AG04450 (cell line): ENCODE measurements at regions not wholly inside any gene's neighbourhood (a gene's known extent, or its start where the extent isn't known, plus 50 kb on each side); places are given as distances from the start of the nearest gene placed in this dataset.

Source experiments
- CTCF ChIA-PET: fragments of 300-600, 350-600 bp; formaldehyde crosslinking; extraction: SDS; loops from one replicate; lab custom pipeline; 2022; ENCODE audit warnings: antibody characterized with exemption, inconsistent platforms; lab: Charles Lee
- POLR2A ChIA-PET: fragments of 350-600 bp; formaldehyde crosslinking; extraction: SDS; loops from one replicate; lab custom pipeline; 2021; ENCODE audit warnings: antibody characterized with exemption, inconsistent platforms; lab: Yijun Ruan, JAX
- DNase-seq: peaks from one replicate; pipeline ENCODE4 v3.0.0-alpha.2; 2011; ENCODE audit warnings: low read depth, low spot score
- H3K27ac ChIP-seq: one replicate; pipeline ENCODE4 v1.5.1; 2012; ENCODE audit warnings: low read depth, low read length, control low read depth
- H3K27me3 ChIP-seq: one replicate; pipeline ENCODE4 v1.6.0; 2012; ENCODE audit warnings: low read length; ENCODE audit not compliant: control insufficient read depth, insufficient read depth
- H3K4me3 ChIP-seq: 2 replicates; pipeline ENCODE4 v1.5.1; 2011; ENCODE audit warnings: mild to moderate bottlenecking, low read depth, low read length, control low read depth
- H3K9me3 ChIP-seq: 2 replicates; pipeline ENCODE4 v1.5.1; 2012; ENCODE audit warnings: low read length; ENCODE audit not compliant: control insufficient read depth, insufficient read depth
- TF ChIP-seq, protein P1 (sequence below): IDR thresholded peaks from 2 replicates; pipeline ENCODE4 v1.5.1; 2011; ENCODE audit warnings: low read depth, low read length, control low read depth, inconsistent platforms

DNA sequence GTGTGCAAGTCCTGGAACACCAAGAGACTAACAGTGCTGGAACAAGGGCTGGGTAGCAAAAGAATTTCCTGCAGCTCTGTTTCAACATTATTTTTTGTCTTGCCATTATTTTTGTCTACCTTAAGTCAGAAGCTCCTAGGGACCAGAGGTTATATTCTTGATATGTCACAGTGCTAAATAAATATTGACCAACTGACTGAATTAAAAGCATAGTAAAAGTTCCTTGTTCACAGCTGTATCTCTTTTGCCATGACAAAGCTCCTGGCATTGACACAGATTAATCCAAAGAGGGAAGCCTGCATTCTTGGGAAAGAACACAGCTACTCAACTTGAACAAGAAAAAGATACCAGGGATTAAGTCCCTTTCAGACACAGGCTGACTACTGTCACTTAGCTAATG is 136.5 kb downstream of the SPTSSA start:
- DNase-seq: no peak
- Histone ChIP-seq H3K27me3 (peaks cover 3% of the 10 kb centered on the region), H3K27ac (no peak overlapping the region), H3K9me3 (no peaks in the 10 kb centered on the region), H3K4me3 (no peak overlapping the region)
- CTCF ChIA-PET: interaction anchor here (1.0 to 4.9 kb wide), 10 partner anchors 9 to 487 kb away, joined by 3 to 30 read pairs (median 4); no protein-coding TSS in a partner anchor
- POLR2A ChIA-PET: interaction anchor here (0.7 to 0.8 kb wide), 2 partner anchors 46 to 229 kb away, joined by 4 to 5 read pairs; no protein-coding TSS in a partner anchor
- TF ChIP-seq, protein P1, sequence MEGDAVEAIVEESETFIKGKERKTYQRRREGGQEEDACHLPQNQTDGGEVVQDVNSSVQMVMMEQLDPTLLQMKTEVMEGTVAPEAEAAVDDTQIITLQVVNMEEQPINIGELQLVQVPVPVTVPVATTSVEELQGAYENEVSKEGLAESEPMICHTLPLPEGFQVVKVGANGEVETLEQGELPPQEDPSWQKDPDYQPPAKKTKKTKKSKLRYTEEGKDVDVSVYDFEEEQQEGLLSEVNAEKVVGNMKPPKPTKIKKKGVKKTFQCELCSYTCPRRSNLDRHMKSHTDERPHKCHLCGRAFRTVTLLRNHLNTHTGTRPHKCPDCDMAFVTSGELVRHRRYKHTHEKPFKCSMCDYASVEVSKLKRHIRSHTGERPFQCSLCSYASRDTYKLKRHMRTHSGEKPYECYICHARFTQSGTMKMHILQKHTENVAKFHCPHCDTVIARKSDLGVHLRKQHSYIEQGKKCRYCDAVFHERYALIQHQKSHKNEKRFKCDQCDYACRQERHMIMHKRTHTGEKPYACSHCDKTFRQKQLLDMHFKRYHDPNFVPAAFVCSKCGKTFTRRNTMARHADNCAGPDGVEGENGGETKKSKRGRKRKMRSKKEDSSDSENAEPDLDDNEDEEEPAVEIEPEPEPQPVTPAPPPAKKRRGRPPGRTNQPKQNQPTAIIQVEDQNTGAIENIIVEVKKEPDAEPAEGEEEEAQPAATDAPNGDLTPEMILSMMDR: no peak

GRCh38 chr14:34324363-34324795 is 137.7 kb downstream of the SPTSSA start:
- peak; percentile 16 for DNase-seq
- Histone ChIP-seq H3K9me3 (no peaks in the 10 kb centered on the region), H3K27ac (no peak overlapping the region), H3K27me3 (peaks cover 3% of the 10 kb centered on the region), H3K4me3 (no peak overlapping the region)
- TF ChIP-seq, protein P1: peak; percentile 72
- POLR2A ChIA-PET: no interaction called here
- CTCF ChIA-PET: interaction anchor here (0.8 to 4.9 kb wide), 18 partner anchors 10 to 531 kb away, joined by 3 to 30 read pairs (median 4); no protein-coding TSS in a partner anchor

GRCh38 chr14:34322940-34323418 is 139.1 kb downstream of the SPTSSA start:
- TF ChIP-seq, protein P1: peak; percentile 75
- POLR2A ChIA-PET: no interaction called here

GRCh38 chr14:34319140-34319539 is 142.9 kb downstream of the SPTSSA start:
- Histone ChIP-seq H3K27me3 (no peaks in the 10 kb centered on the region), H3K4me3 (no peak overlapping the region), H3K27ac (no peak overlapping the region), H3K9me3 (no peaks in the 10 kb centered on the region)
- TF ChIP-seq, protein P1: no peak
- CTCF ChIA-PET: no interaction called here
- POLR2A ChIA-PET: no interaction called here
- DNase-seq: no peak

More at GRCh38 chr14:34322940-34323418, 139.1 kb downstream of the SPTSSA start:
- H3K9me3 ChIP-seq: no peaks in the 10 kb centered on the region
- peak; percentile 26 for DNase-seq
- no peak overlapping the region for H3K4me3 ChIP-seq
- H3K27me3 ChIP-seq: peaks cover 3% of the 10 kb centered on the region
- H3K27ac ChIP-seq: no peak overlapping the region
- CTCF ChIA-PET: interaction anchor here (0.5 to 4.9 kb wide), 43 partner anchors 8 to 1748 kb away, joined by 3 to 35 read pairs (median 3); no protein-coding TSS in a partner anchor

DNA sequence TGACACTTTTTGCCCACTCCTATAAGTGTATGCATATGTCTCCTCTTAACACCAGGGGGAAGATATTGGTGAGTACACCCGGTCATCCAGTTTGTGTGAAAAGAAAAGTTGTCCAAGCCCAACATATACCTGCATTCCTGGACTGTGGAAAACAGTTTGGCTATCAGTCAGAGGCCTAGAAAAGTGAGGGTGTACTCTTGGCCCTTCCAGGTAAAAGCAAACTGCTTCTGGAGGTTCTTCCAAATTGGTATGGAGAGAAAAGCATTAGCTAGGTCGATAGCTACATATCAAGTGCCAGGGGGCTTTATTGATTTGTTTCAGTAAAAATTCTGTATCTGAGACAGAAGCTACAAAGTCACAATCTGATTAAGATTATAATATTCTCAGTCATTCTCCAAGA is 144.0 kb downstream of the SPTSSA start:
- TF ChIP-seq, protein P1: no peak
- Histone ChIP-seq H3K27ac (no peak overlapping the region), H3K27me3 (no peaks in the 10 kb centered on the region), H3K4me3 (no peak overlapping the region), H3K9me3 (no peaks in the 10 kb centered on the region)
- ChIA-PET CTCF (interaction anchor here (1.1 kb wide), 1 partner anchor 10 kb away, joined by 3 read pairs; no protein-coding TSS in a partner anchor), POLR2A (no interaction called here)
- no peak for DNase-seq
